ENCODE measurements at regions not wholly inside any gene's neighbourhood (a gene's known extent, or its start where the extent isn't known, plus 50 kb on each side); places are given as distances from the start of the nearest gene placed in this dataset.
A peak's percentile ranks its signal among the peaks of the same experiment; 100 is the strongest.

DNA sequence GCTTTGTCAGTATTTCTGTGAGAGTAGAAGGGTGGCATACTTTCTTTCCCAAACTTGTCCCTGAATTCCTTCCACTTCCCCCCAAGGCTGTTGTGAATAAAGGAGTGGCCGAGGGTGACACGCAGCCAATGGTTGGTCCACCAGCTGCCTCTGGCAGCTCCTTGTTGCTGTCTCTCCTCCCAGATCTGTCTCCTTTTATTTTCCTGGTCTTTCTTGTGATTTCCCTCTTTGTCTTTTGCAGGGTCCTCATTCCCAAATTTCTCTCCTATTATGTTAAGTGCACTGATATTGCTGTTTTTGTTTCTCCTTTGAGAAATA is 137.5 kb upstream of the HMHB1 start:
- in situ Hi-C loops (cut with HindIII; ENCODE audit: low pct_unique_long_range_greater_than_20kb, low sequenced_read_pairs) (no loop called here), intact Hi-C loops (cut with micrococcal nuclease; ENCODE audit: unreplicated experiment) (no loop called here)
- DNase-seq (ENCODE audit: low read depth, low spot score) (no peak), ATAC-seq (no peak)
- Histone ChIP-seq H3K9me3 (ENCODE audit: control insufficient read depth, insufficient read depth, low read depth, low read length) (no peaks in the 10 kb centered on the region), H3K27ac (ENCODE audit: low read length) (no peak overlapping the region), H3K4me1 (ENCODE audit: control insufficient read depth, insufficient read depth, low read length) (no peaks in the 10 kb centered on the region), H3K4me3 (ENCODE audit: low read depth in 2 of 2, low read length in 2 of 2) (no peak overlapping the region), H3K36me3 (ENCODE audit: control insufficient read depth, insufficient read depth, low read length) (no peaks in the 10 kb centered on the region), H3K27me3 (ENCODE audit: control insufficient read depth, insufficient read depth, low read length) (no peaks in the 10 kb centered on the region)
- ChIA-PET POLR2A (no interaction called here), CTCF (no interaction called here)
- TF ChIP-seq SIN3A (IDR thresholded peaks at IDR 0.05; ENCODE audit: borderline replicate concordance, insufficient read depth, low read depth, low read length), result no peak
- no peak for TF ChIP-seq TCF7L2 (IDR thresholded peaks at IDR 0.05; ENCODE audit: low read depth, low read length)
- TF ChIP-seq REST (IDR thresholded peaks at IDR 0.05; ENCODE audit: insufficient read depth in 1 of 2, low read depth in 2 of 2, low read length in 1 of 2), result no peak
- TF ChIP-seq, protein P1, sequence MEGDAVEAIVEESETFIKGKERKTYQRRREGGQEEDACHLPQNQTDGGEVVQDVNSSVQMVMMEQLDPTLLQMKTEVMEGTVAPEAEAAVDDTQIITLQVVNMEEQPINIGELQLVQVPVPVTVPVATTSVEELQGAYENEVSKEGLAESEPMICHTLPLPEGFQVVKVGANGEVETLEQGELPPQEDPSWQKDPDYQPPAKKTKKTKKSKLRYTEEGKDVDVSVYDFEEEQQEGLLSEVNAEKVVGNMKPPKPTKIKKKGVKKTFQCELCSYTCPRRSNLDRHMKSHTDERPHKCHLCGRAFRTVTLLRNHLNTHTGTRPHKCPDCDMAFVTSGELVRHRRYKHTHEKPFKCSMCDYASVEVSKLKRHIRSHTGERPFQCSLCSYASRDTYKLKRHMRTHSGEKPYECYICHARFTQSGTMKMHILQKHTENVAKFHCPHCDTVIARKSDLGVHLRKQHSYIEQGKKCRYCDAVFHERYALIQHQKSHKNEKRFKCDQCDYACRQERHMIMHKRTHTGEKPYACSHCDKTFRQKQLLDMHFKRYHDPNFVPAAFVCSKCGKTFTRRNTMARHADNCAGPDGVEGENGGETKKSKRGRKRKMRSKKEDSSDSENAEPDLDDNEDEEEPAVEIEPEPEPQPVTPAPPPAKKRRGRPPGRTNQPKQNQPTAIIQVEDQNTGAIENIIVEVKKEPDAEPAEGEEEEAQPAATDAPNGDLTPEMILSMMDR (IDR thresholded peaks at IDR 0.05), result no peak
- TF ChIP-seq POLR2AphosphoS5 (IDR thresholded peaks at IDR 0.05; ENCODE audit: low read depth, low read length), result no peak
- no TSS peak for BruUV-seq (replicated peaks)

- POLR2A ChIA-PET, result no interaction called here
- DNase-seq (ENCODE audit: low read depth, low spot score) (no peak), ATAC-seq (0 out of 2 replicates have a peak, but pooled peaks have one; percentile 53)
Observed at GRCh38 chr5:143673676-143674468, 138.1 kb upstream of the HMHB1 start.

More at GRCh38 chr5:143673676-143674468, 138.1 kb upstream of the HMHB1 start:
- Histone ChIP-seq H3K4me3 (ENCODE audit: low read depth in 2 of 2, low read length in 2 of 2) (no peak overlapping the region), H3K9me3 (ENCODE audit: control insufficient read depth, insufficient read depth, low read depth, low read length) (no peaks in the 10 kb centered on the region), H3K27ac (ENCODE audit: low read length) (no peak overlapping the region), H3K36me3 (ENCODE audit: control insufficient read depth, insufficient read depth, low read length) (no peaks in the 10 kb centered on the region), H3K4me1 (ENCODE audit: control insufficient read depth, insufficient read depth, low read length) (no peaks in the 10 kb centered on the region), H3K27me3 (ENCODE audit: control insufficient read depth, insufficient read depth, low read length) (no peaks in the 10 kb centered on the region)
- TF ChIP-seq SIN3A (IDR thresholded peaks at IDR 0.05; ENCODE audit: borderline replicate concordance, insufficient read depth, low read depth, low read length) (no peak), TCF7L2 (IDR thresholded peaks at IDR 0.05; ENCODE audit: low read depth, low read length) (no peak), POLR2AphosphoS5 (IDR thresholded peaks at IDR 0.05; ENCODE audit: low read depth, low read length) (no peak), REST (IDR thresholded peaks at IDR 0.05; ENCODE audit: insufficient read depth in 1 of 2, low read depth in 2 of 2, low read length in 1 of 2) (no peak)
- TF ChIP-seq, protein P1 (IDR thresholded peaks at IDR 0.05), result no peak
- CTCF ChIA-PET, result no interaction called here
- in situ Hi-C loops (cut with HindIII; ENCODE audit: low pct_unique_long_range_greater_than_20kb, low sequenced_read_pairs) (no loop called here), intact Hi-C loops (cut with micrococcal nuclease; ENCODE audit: unreplicated experiment) (no loop called here)
- no TSS peak for BruUV-seq (replicated peaks)
